Activated CD4-positive, alpha-beta memory T cell treated with anti-CD3 and anti-CD28 coated beads, Interleukin-2, amount 10 ng/mL, durations not matched to agents 7 days and 5 days (primary cell): ENCODE measurements at regions not wholly inside any gene's neighbourhood (a gene's known extent, or its start where the extent isn't known, plus 50 kb on each side); places are given as distances from the start of the nearest gene placed in this dataset.
"Not testable (repeated sequence)": the region's sequence is repeated elsewhere in the genome, so short reads cannot be mapped to it uniquely, and the experiment has no call there.

Source experiments
- CTCF ChIA-PET: fragments of 350-600 bp; sonication (Branson Sonifier 250); formaldehyde crosslinking; loops from one replicate; lab custom pipeline; 2021; ENCODE audit warnings: antibody characterized with exemption, inconsistent platforms; lab: Charles Lee
- POLR2A ChIA-PET: fragments of 350-600 bp; sonication (Branson Sonifier 250); formaldehyde crosslinking; loops from one replicate; lab custom pipeline; 2021; ENCODE audit warnings: antibody characterized with exemption; lab: Charles Lee
- DNase-seq: peaks from one replicate; pipeline ENCODE4 v3.0.0-alpha.2; 2020
- H3K27ac Mint-ChIP-seq: one replicate; pipeline ENCODE4 v1.8.0; 2021; ENCODE audit warnings: mild to moderate bottlenecking, mixed read lengths
- H3K27me3 Mint-ChIP-seq: one replicate; pipeline ENCODE4 v1.8.0; 2021; ENCODE audit warnings: mixed read lengths
- H3K36me3 Mint-ChIP-seq: one replicate; pipeline ENCODE4 v1.8.0; 2021; ENCODE audit warnings: low read depth, mixed read lengths
- H3K4me1 Mint-ChIP-seq: one replicate; pipeline ENCODE4 v1.8.0; 2021; ENCODE audit warnings: mixed read lengths
- H3K4me3 Mint-ChIP-seq: one replicate; pipeline ENCODE4 v1.8.0; 2021; ENCODE audit warnings: mild to moderate bottlenecking, mixed read lengths
- H3K9me3 Mint-ChIP-seq: one replicate; pipeline ENCODE4 v1.8.0; 2021; ENCODE audit warnings: mixed read lengths

GRCh38 chr3:191068946-191069813, 129.9 kb upstream of the OSTN start:
- ChIA-PET POLR2A (no interaction called here), CTCF (no interaction called here)
- no peak overlapping the region for H3K4me3 Mint-ChIP-seq
- H3K36me3 Mint-ChIP-seq = no peaks in the 10 kb centered on the region
- H3K27ac Mint-ChIP-seq = no peak overlapping the region
- H3K4me1 Mint-ChIP-seq = no peaks in the 10 kb centered on the region
- H3K9me3 Mint-ChIP-seq = no peaks in the 10 kb centered on the region
- H3K27me3 Mint-ChIP-seq = no peaks in the 10 kb centered on the region
- no peak for DNase-seq

GRCh38 chr3:191066669-191067068, 132.4 kb upstream of the OSTN start:
- Mint-ChIP-seq H3K4me3 (no peak overlapping the region), H3K9me3 (no peaks in the 10 kb centered on the region), H3K27me3 (no peaks in the 10 kb centered on the region), H3K4me1 (no peaks in the 10 kb centered on the region), H3K27ac (no peak overlapping the region), H3K36me3 (no peaks in the 10 kb centered on the region)
- DNase-seq = no peak
- ChIA-PET POLR2A (no interaction called here), CTCF (no interaction called here)

GRCh38 chr3:191065181-191065805, 133.7 kb upstream of the OSTN start:
- no peaks in the 10 kb centered on the region for H3K27me3 Mint-ChIP-seq
- ChIA-PET CTCF (no interaction called here), POLR2A (no interaction called here)
- no peaks in the 10 kb centered on the region for H3K9me3 Mint-ChIP-seq
- H3K36me3 Mint-ChIP-seq = no peaks in the 10 kb centered on the region
- H3K4me1 Mint-ChIP-seq = no peaks in the 10 kb centered on the region
- no peak overlapping the region for H3K27ac Mint-ChIP-seq
- no peak overlapping the region for H3K4me3 Mint-ChIP-seq
- DNase-seq = no peak

- no peak for DNase-seq
- Mint-ChIP-seq H3K27ac (no peak overlapping the region), H3K36me3 (no peaks in the 10 kb centered on the region), H3K4me3 (no peak overlapping the region), H3K27me3 (no peaks in the 10 kb centered on the region), H3K9me3 (no peaks in the 10 kb centered on the region), H3K4me1 (no peaks in the 10 kb centered on the region)
- ChIA-PET POLR2A (no interaction called here), CTCF (interaction anchor here (0.8 to 2.0 kb wide), 6 partner anchors 12 to 237 kb away, joined by 3 to 24 read pairs (median 3); partner anchors contain the start of gene GMNC)
Measured at GRCh38 chr3:191051037-191051436, 148.0 kb upstream of the OSTN start.

GRCh38 chr3:191047930-191048329, 151.1 kb upstream of the OSTN start:
- Mint-ChIP-seq H3K4me1 (no peaks in the 10 kb centered on the region), H3K4me3 (no peak overlapping the region), H3K9me3 (no peaks in the 10 kb centered on the region), H3K36me3 (no peaks in the 10 kb centered on the region), H3K27ac (no peak overlapping the region), H3K27me3 (no peaks in the 10 kb centered on the region)
- ChIA-PET CTCF (no interaction called here), POLR2A (no interaction called here)
- no peak for DNase-seq

- DNase-seq = no peak
- H3K27me3 Mint-ChIP-seq = no peaks in the 10 kb centered on the region
- no peak overlapping the region for H3K4me3 Mint-ChIP-seq
- H3K9me3 Mint-ChIP-seq = no peaks in the 10 kb centered on the region
- CTCF ChIA-PET = no interaction called here
- no peaks in the 10 kb centered on the region for H3K4me1 Mint-ChIP-seq
- POLR2A ChIA-PET = no interaction called here
- H3K27ac Mint-ChIP-seq = no peak overlapping the region
- no peaks in the 10 kb centered on the region for H3K36me3 Mint-ChIP-seq
Measured at GRCh38 chr3:191030929-191031328, 168.1 kb upstream of the OSTN start.

- no peak overlapping the region for H3K4me3 Mint-ChIP-seq
- CTCF ChIA-PET = no interaction called here
- H3K27me3 Mint-ChIP-seq = no peaks in the 10 kb centered on the region
- POLR2A ChIA-PET = no interaction called here
- H3K9me3 Mint-ChIP-seq = no peaks in the 10 kb centered on the region
- no peaks in the 10 kb centered on the region for H3K4me1 Mint-ChIP-seq
- no peaks in the 10 kb centered on the region for H3K36me3 Mint-ChIP-seq
- H3K27ac Mint-ChIP-seq = no peak overlapping the region
- DNase-seq = no peak
Measured at GRCh38 chr3:191030491-191030890, 168.0 kb upstream of the GMNC start.

GRCh38 chr3:191026746-191027145, 164.3 kb upstream of the GMNC start:
- CTCF ChIA-PET = no interaction called here
- H3K4me1 Mint-ChIP-seq = no peaks in the 10 kb centered on the region
- H3K36me3 Mint-ChIP-seq = no peaks in the 10 kb centered on the region
- no peaks in the 10 kb centered on the region for H3K27me3 Mint-ChIP-seq
- POLR2A ChIA-PET = no interaction called here
- no peaks in the 10 kb centered on the region for H3K9me3 Mint-ChIP-seq
- no peak overlapping the region for H3K27ac Mint-ChIP-seq
- no peak overlapping the region for H3K4me3 Mint-ChIP-seq
- no peak for DNase-seq

- Mint-ChIP-seq H3K27ac (no peak overlapping the region), H3K4me1 (no peaks in the 10 kb centered on the region), H3K9me3 (no peaks in the 10 kb centered on the region), H3K4me3 (no peak overlapping the region), H3K27me3 (no peaks in the 10 kb centered on the region), H3K36me3 (no peaks in the 10 kb centered on the region)
- ChIA-PET CTCF (no interaction called here), POLR2A (no interaction called here)
- DNase-seq = no peak
Measured at GRCh38 chr3:191020730-191021396, 158.4 kb upstream of the GMNC start.

- no peaks in the 10 kb centered on the region for H3K27me3 Mint-ChIP-seq
- DNase-seq = no peak
- H3K4me1 Mint-ChIP-seq = no peaks in the 10 kb centered on the region
- H3K4me3 Mint-ChIP-seq = no peak overlapping the region
- ChIA-PET POLR2A (no interaction called here), CTCF (no interaction called here)
- H3K27ac Mint-ChIP-seq = no peak overlapping the region
- no peaks in the 10 kb centered on the region for H3K36me3 Mint-ChIP-seq
- H3K9me3 Mint-ChIP-seq = peaks cover under 1% of the 10 kb centered on the region
Measured at GRCh38 chr3:191019855-191020254, 157.4 kb upstream of the GMNC start.

- DNase-seq, POLR2A ChIA-PET, H3K27ac Mint-ChIP-seq, H3K4me3 Mint-ChIP-seq, H3K4me1 Mint-ChIP-seq, H3K9me3 Mint-ChIP-seq, H3K36me3 Mint-ChIP-seq, CTCF ChIA-PET, H3K27me3 Mint-ChIP-seq: not testable (repeated sequence)
Measured at GRCh38 chr3:191015960-191016359, 153.5 kb upstream of the GMNC start.

- ChIA-PET CTCF (no interaction called here), POLR2A (no interaction called here)
- H3K4me1 Mint-ChIP-seq = no peaks in the 10 kb centered on the region
- H3K4me3 Mint-ChIP-seq = no peak overlapping the region
- H3K27me3 Mint-ChIP-seq = no peaks in the 10 kb centered on the region
- H3K9me3 Mint-ChIP-seq = no peaks in the 10 kb centered on the region
- no peak for DNase-seq
- no peaks in the 10 kb centered on the region for H3K36me3 Mint-ChIP-seq
- no peak overlapping the region for H3K27ac Mint-ChIP-seq
Measured at GRCh38 chr3:191008074-191008473, 145.6 kb upstream of the GMNC start.

- H3K4me3 Mint-ChIP-seq = no peak overlapping the region
- H3K4me1 Mint-ChIP-seq = no peaks in the 10 kb centered on the region
- H3K36me3 Mint-ChIP-seq = no peaks in the 10 kb centered on the region
- H3K27me3 Mint-ChIP-seq = no peaks in the 10 kb centered on the region
- no peak for DNase-seq
- no peaks in the 10 kb centered on the region for H3K9me3 Mint-ChIP-seq
- H3K27ac Mint-ChIP-seq = no peak overlapping the region
- POLR2A ChIA-PET = no interaction called here
- CTCF ChIA-PET = no interaction called here
Measured at GRCh38 chr3:191005790-191006189, 143.3 kb upstream of the GMNC start.
